K562 (cell line): ENCODE measurements at regions not wholly inside any gene's neighbourhood (a gene's known extent, or its start where the extent isn't known, plus 50 kb on each side); places are given as distances from the start of the nearest gene placed in this dataset.

Source experiments
- ATAC-seq: fragments of 200-7000 bp; cut with Tn5 transposase; 3 replicates; pipeline ENCODE4 v1.9.1; 2020; ENCODE audit warnings: moderate library complexity
- BruUV-seq: library from RNA; stranded (reverse); fragments of 400-500 nt; replicated peaks from 2 replicates; lab custom pipeline; 2021; lab: Mats Ljungman, UMichigan
- CTCF ChIA-PET: fragments of 300-600 bp; formaldehyde crosslinking; extraction: SDS; loops from one replicate; lab custom pipeline; 2021; ENCODE audit warnings: low intra/inter-chr PET ratio; lab: Yijun Ruan, JAX
- POLR2A ChIA-PET: fragments of 300-600, 350-650 bp; sonication (Branson Sonifier 250); formaldehyde crosslinking; extraction: SDS; loops from one replicate; lab custom pipeline; 2021; ENCODE audit warnings: antibody characterized with exemption, inconsistent platforms; lab: Yijun Ruan, JAX
- DNase-seq, 4 experiments: peaks; one replicate each; pipeline versions ENCODE4 v3.0.0 to v3.0.0-alpha.2; 2011 to 2018; ENCODE audit warnings: low spot score in 3 of 4, mixed read lengths in 3 of 4; ENCODE audit errors: extremely low read depth in 1 of 4
- FAIRE-seq: peaks from 2 replicates; lab custom pipeline; 2011; peaks lifted over from hg19 to GRCh38; lab: Jason Lieb, UNC
- H2AFZ ChIP-seq: 2 replicates; pipeline ENCODE4 v1.6.0; 2011; ENCODE audit warnings: low read depth, low read length, control low read depth, inconsistent platforms
- H3K27ac ChIP-seq: fragments of 200-600 bp; 3 replicates; pipeline ENCODE4 v1.8.0; 2011; ENCODE audit warnings: low read depth, mild to moderate bottlenecking, control low read depth, inconsistent platforms, low read length, moderate library complexity, mixed read lengths; ENCODE audit errors: extremely low read depth
- H3K27me3 ChIP-seq, 2 experiments: fragments of 300-600 bp in 1 of 2; 2 replicates in 1 of 2; 3 replicates in 1 of 2; pipeline versions ENCODE4 v1.6.0 to v1.8.0; 2011; ENCODE audit warnings: inconsistent platforms in 2 of 2, low read length in 2 of 2, mild to moderate bottlenecking in 1 of 2, mixed read lengths in 1 of 2, moderate library complexity in 1 of 2; ENCODE audit not compliant: control insufficient read depth in 2 of 2, insufficient read depth in 2 of 2
- H3K36me3 ChIP-seq: fragments of 300-600 bp; 3 replicates; pipeline ENCODE4 v1.8.0; 2011; ENCODE audit warnings: mild to moderate bottlenecking, low read length, inconsistent platforms; ENCODE audit not compliant: control insufficient read depth, insufficient read depth
- H3K4me1 ChIP-seq, 2 experiments: fragments of 200-600 bp in 1 of 2; replicated peaks in 1 of 2; 2 replicates in 1 of 2; 3 replicates in 1 of 2; pipeline versions ENCODE4 v1.5.1 to v1.8.0; 2011; ENCODE audit warnings: inconsistent platforms in 2 of 2, low read length in 2 of 2, mild to moderate bottlenecking in 1 of 2, mixed read lengths in 1 of 2, moderate library complexity in 1 of 2; ENCODE audit not compliant: control insufficient read depth in 2 of 2, insufficient read depth in 2 of 2
- H3K4me2 ChIP-seq: 2 replicates; pipeline ENCODE4 v1.6.1; 2011; ENCODE audit warnings: low read length, control low read depth, inconsistent platforms, mixed read lengths; ENCODE audit not compliant: insufficient read depth
- H3K4me3 ChIP-seq: fragments of 200-600 bp; sonication (generic), shearing (Covaris generic); 2 replicates; pipeline ENCODE4 v1.5.1; 2016; ENCODE audit warnings: control low read depth, inconsistent platforms
- H3K79me2 ChIP-seq: fragments of 200-600 bp; 3 replicates; pipeline ENCODE4 v1.8.0; 2011; ENCODE audit warnings: low read length, inconsistent platforms; ENCODE audit not compliant: control insufficient read depth, insufficient read depth
- H3K9ac ChIP-seq, 2 experiments: 2 replicates each; pipeline versions ENCODE4 v1.6.0 to v1.6.1; 2011; ENCODE audit warnings: low read depth in 2 of 2, low read length in 2 of 2, control low read depth in 1 of 2, inconsistent platforms in 1 of 2, mild to moderate bottlenecking in 1 of 2, mixed read lengths in 1 of 2; ENCODE audit not compliant: insufficient read depth in 1 of 2
- H3K9me1 ChIP-seq: one replicate; pipeline ENCODE4 v1.6.0; 2011; ENCODE audit warnings: inconsistent platforms, mild to moderate bottlenecking, low read length, moderate library complexity; ENCODE audit not compliant: control insufficient read depth, insufficient read depth
- H3K9me3 ChIP-seq: replicated peaks from 2 replicates; pipeline ENCODE4 v1.5.1; 2011; ENCODE audit warnings: low read depth, low read length, inconsistent platforms; ENCODE audit not compliant: control insufficient read depth, insufficient read depth
- H4K20me1 ChIP-seq: replicated peaks from 2 replicates; pipeline ENCODE4 v1.6.1; 2011; ENCODE audit warnings: low read length, inconsistent platforms, mixed read lengths; ENCODE audit not compliant: control insufficient read depth, insufficient read depth
- EHMT2 ChIP-seq: fragments of 450-650 bp; IDR thresholded peaks from 2 replicates; pipeline ENCODE4 v1.6.1; 2018; ENCODE audit warnings: antibody characterized with exemption
- HDAC2 ChIP-seq: fragments of 450-650 bp; IDR thresholded peaks from 2 replicates; pipeline ENCODE4 v1.6.1; 2016; ENCODE audit warnings: mild to moderate bottlenecking
- NONO ChIP-seq, 2 experiments: fragments of 200-400 bp in 1 of 2; fragments of 450-650 bp in 1 of 2; formaldehyde crosslinking in 1 of 2; IDR thresholded peaks; 2 replicates each; pipeline ENCODE4 v1.6.1; 2017; ENCODE audit warnings: low read depth in 2 of 2, mild to moderate bottlenecking in 2 of 2, moderate library complexity in 2 of 2, low read length in 1 of 2
- ZNF174 ChIP-seq: fragments of 250-450 bp; sonication (Bioruptor Pico); IDR thresholded peaks from 2 replicates; pipeline ENCODE4 v1.4.0; 2020; ENCODE audit warnings: mild to moderate bottlenecking
- ZNF253 ChIP-seq: fragments of 250-450 bp; sonication (Bioruptor Pico); conservative IDR thresholded peaks from 2 replicates; pipeline ENCODE4 v1.6.1; 2021; ENCODE audit warnings: mild to moderate bottlenecking
- ZNF311 ChIP-seq: fragments of 250-450 bp; sonication (Bioruptor Pico); IDR thresholded peaks from 2 replicates; pipeline ENCODE4 v1.4.0; 2020; ENCODE audit warnings: mild to moderate bottlenecking, moderate library complexity
- ZNF316 ChIP-seq: fragments of 450-650 bp; IDR thresholded peaks from 2 replicates; pipeline ENCODE4 v1.6.1; 2016
- WGBS: fragments of 100-300 bp; shearing (Covaris generic); methylation state at CpG from one replicate; pipeline ENCODE4 v1.1.6; 2016; ENCODE audit warnings: low coverage, mixed read lengths; ENCODE audit not compliant: insufficient coverage; ENCODE audit errors: missing lambda C conversion rate; 5-methylcytosine and 5-hydroxymethylcytosine counted together
- in situ Hi-C: fragments of 300-500 bp; cut with MboI; formaldehyde crosslinking; loops from 4 replicates; pipeline ENCODE4 v1.15.0; 2018; ENCODE audit warnings: inconsistent platforms, mixed read lengths
- intact Hi-C: fragments of 100-400 bp; cut with micrococcal nuclease; formaldehyde crosslinking; loops from 2 replicates; pipeline ENCODE4 v1.14.2; 2022
- TF ChIP-seq, protein P1 (sequence below): fragments of 250-450 bp; sonication (Bioruptor Pico); IDR thresholded peaks from 2 replicates; pipeline ENCODE4 v1.9.0; 2021; ENCODE audit warnings: mild to moderate bottlenecking

DNA sequence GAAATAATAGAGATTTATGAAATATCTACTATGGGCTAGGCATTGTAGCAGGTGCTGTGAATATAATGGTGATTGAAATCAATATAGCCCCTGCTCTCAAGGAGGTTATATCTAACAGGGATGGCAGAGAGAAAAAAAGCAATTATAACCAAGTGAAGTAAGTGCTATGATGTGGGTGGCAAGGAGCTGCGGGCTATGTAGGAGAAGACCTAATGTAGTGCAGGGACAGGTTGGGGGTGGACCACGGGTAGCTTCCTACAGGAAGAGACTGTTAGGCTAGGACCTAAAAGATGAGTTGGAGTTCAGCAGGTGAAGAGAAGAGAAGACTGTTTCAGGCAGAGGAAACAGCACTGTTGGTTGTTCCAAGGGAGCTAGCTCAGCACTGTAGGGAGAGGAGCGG, 311.0 kb downstream of the KCNRG start:
- Histone ChIP-seq H3K36me3 (no peaks in the 10 kb centered on the region), H3K4me3 (no peak overlapping the region), H3K27me3 (no peaks in the 10 kb centered on the region), H2AFZ (no peak overlapping the region), H3K4me2 (no peak overlapping the region), H3K27ac (no peak overlapping the region), H3K79me2 (no peaks in the 10 kb centered on the region), H3K9ac (no peak overlapping the region), H4K20me1 (no peaks in the 10 kb centered on the region), H3K9me3 (no peaks in the 10 kb centered on the region), H3K4me1 (no peaks in the 10 kb centered on the region), H3K9me1 (no peaks in the 10 kb centered on the region)
- DNase-seq (no peak), FAIRE-seq (no peak), ATAC-seq (no peak)
- TF ChIP-seq NONO (IDR thresholded peaks at IDR 0.05; ENCODE audit: low read depth in 2 of 2, low read length in 1 of 2) (no peak), ZNF316 (no peak), ZNF253 (no peak), ZNF311 (no peak), ZNF174 (no peak), HDAC2 (no peak)
- TF ChIP-seq, protein P1, sequence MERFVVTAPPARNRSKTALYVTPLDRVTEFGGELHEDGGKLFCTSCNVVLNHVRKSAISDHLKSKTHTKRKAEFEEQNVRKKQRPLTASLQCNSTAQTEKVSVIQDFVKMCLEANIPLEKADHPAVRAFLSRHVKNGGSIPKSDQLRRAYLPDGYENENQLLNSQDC (CRISPR knock-in tag) = no peak
- POLR2A ChIA-PET = no interaction called here
- in situ Hi-C loops (no loop called here), intact Hi-C loops (no loop called here)
- WGBS = 66% methylated on average over 3 of the region's 3 CpGs
- CTCF ChIA-PET = no interaction called here
- no TSS peak for BruUV-seq

DNA sequence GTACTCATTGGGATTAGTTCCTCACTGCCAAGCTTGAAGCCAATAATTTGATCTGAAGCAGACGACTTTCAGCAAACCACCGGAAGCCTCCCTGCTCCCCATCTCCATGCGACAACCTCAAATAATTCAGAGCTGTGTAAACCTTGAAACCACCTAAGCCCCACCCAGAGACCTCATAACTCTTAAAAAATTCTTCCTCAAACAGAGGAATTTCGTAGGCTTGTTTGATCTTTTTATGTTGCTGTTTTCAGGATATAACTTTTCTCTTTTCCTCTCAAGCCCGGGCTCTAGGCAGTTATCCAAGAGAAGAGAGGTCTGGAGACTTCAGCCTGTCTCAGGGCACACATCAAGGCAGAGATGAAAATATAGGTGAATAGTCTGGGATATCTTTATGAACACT, 311.6 kb downstream of the KCNRG start:
- no peak for ATAC-seq
- Histone ChIP-seq H4K20me1 (no peaks in the 10 kb centered on the region), H3K4me3 (no peak overlapping the region), H3K9ac (no peak overlapping the region), H3K4me1 (no peaks in the 10 kb centered on the region), H3K4me2 (no peak overlapping the region), H3K36me3 (no peaks in the 10 kb centered on the region), H3K79me2 (no peaks in the 10 kb centered on the region), H3K27ac (no peak overlapping the region), H2AFZ (no peak overlapping the region), H3K9me1 (no peaks in the 10 kb centered on the region), H3K9me3 (no peaks in the 10 kb centered on the region), H3K27me3 (no peaks in the 10 kb centered on the region)
- in situ Hi-C loops (no loop called here), intact Hi-C loops (no loop called here)
- TF ChIP-seq EHMT2 = no peak
- no peak for FAIRE-seq
- CTCF ChIA-PET = no interaction called here
- BruUV-seq = no TSS peak
- POLR2A ChIA-PET = no interaction called here
- DNase-seq = no peak
- 56% methylated on average over 5 of the region's 5 CpGs for WGBS
